ENCODE measurements at regions not wholly inside any gene's neighbourhood (a gene's known extent, or its start where the extent isn't known, plus 50 kb on each side); places are given as distances from the start of the nearest gene placed in this dataset.
"Not testable (repeated sequence)": the region's sequence is repeated elsewhere in the genome, so short reads cannot be mapped to it uniquely, and the experiment has no call there.

GRCh38 chr17:54524501-54524900, 376.2 kb upstream of the TOM1L1 start:
- DNase-seq: no peak

- DNase-seq: no peak
Measured at GRCh38 chr17:54527941-54528340, 372.7 kb upstream of the TOM1L1 start.

GRCh38 chr17:54530398-54530797, 370.3 kb upstream of the TOM1L1 start:
- DNase-seq: no peak

- no peak for DNase-seq
Measured at GRCh38 chr17:54536306-54536705, 364.3 kb upstream of the TOM1L1 start.

GRCh38 chr17:54537656-54538055, 363.0 kb upstream of the TOM1L1 start:
- no peak for DNase-seq

- DNase-seq: no peak
Measured at GRCh38 chr17:54544249-54544648, 356.4 kb upstream of the TOM1L1 start.

- DNase-seq: no peak
Measured at GRCh38 chr17:54559883-54560282, 340.8 kb upstream of the TOM1L1 start.

- no peak for DNase-seq
Measured at GRCh38 chr17:54608634-54609155, 292.0 kb upstream of the TOM1L1 start.

GRCh38 chr17:54620399-54620978, 280.2 kb upstream of the TOM1L1 start:
- DNase-seq: no peak

- DNase-seq: no peak
Measured at GRCh38 chr17:54623746-54624145, 276.9 kb upstream of the TOM1L1 start.

- no peak for DNase-seq
Measured at GRCh38 chr17:54626146-54626703, 274.4 kb upstream of the TOM1L1 start.

GRCh38 chr17:54639426-54639825, 261.2 kb upstream of the TOM1L1 start:
- not testable (repeated sequence) for DNase-seq

GRCh38 chr17:54662978-54663876, 237.4 kb upstream of the TOM1L1 start:
- no peak for DNase-seq

- DNase-seq: no peak
Measured at GRCh38 chr17:54666559-54666958, 234.1 kb upstream of the TOM1L1 start.

GRCh38 chr17:54678158-54678557, 222.5 kb upstream of the TOM1L1 start:
- no peak for DNase-seq

GRCh38 chr17:54680410-54680809, 220.2 kb upstream of the TOM1L1 start:
- no peak for DNase-seq

- DNase-seq: no peak
Measured at GRCh38 chr17:54694287-54694887, 206.3 kb upstream of the TOM1L1 start.

GRCh38 chr17:54712798-54713197, 187.9 kb upstream of the TOM1L1 start:
- not testable (repeated sequence) for DNase-seq

- no peak for DNase-seq
Measured at GRCh38 chr17:54718286-54718685, 182.4 kb upstream of the TOM1L1 start.

- DNase-seq: no peak
Measured at GRCh38 chr17:54727624-54728023, 173.0 kb upstream of the TOM1L1 start.

- no peak for DNase-seq
Measured at GRCh38 chr17:54736573-54736972, 164.1 kb upstream of the TOM1L1 start.

GRCh38 chr17:54738496-54738895, 162.2 kb upstream of the TOM1L1 start:
- DNase-seq: no peak

- no peak for DNase-seq
Measured at GRCh38 chr17:54744750-54745149, 155.9 kb upstream of the TOM1L1 start.

Data from DMS 273 treated with DMSO at 0.1 percent for 48 hours (cell line).